ENCODE measurements at regions not wholly inside any gene's neighbourhood (a gene's known extent, or its start where the extent isn't known, plus 50 kb on each side); places are given as distances from the start of the nearest gene placed in this dataset.

- TF ChIP-seq, protein P1, sequence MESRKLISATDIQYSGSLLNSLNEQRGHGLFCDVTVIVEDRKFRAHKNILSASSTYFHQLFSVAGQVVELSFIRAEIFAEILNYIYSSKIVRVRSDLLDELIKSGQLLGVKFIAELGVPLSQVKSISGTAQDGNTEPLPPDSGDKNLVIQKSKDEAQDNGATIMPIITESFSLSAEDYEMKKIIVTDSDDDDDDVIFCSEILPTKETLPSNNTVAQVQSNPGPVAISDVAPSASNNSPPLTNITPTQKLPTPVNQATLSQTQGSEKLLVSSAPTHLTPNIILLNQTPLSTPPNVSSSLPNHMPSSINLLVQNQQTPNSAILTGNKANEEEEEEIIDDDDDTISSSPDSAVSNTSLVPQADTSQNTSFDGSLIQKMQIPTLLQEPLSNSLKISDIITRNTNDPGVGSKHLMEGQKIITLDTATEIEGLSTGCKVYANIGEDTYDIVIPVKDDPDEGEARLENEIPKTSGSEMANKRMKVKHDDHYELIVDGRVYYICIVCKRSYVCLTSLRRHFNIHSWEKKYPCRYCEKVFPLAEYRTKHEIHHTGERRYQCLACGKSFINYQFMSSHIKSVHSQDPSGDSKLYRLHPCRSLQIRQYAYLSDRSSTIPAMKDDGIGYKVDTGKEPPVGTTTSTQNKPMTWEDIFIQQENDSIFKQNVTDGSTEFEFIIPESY (IDR thresholded peaks at IDR 0.05; ENCODE audit: extremely low read depth, insufficient replicate concordance, low read length), result no peak
- TF ChIP-seq, protein P2, sequence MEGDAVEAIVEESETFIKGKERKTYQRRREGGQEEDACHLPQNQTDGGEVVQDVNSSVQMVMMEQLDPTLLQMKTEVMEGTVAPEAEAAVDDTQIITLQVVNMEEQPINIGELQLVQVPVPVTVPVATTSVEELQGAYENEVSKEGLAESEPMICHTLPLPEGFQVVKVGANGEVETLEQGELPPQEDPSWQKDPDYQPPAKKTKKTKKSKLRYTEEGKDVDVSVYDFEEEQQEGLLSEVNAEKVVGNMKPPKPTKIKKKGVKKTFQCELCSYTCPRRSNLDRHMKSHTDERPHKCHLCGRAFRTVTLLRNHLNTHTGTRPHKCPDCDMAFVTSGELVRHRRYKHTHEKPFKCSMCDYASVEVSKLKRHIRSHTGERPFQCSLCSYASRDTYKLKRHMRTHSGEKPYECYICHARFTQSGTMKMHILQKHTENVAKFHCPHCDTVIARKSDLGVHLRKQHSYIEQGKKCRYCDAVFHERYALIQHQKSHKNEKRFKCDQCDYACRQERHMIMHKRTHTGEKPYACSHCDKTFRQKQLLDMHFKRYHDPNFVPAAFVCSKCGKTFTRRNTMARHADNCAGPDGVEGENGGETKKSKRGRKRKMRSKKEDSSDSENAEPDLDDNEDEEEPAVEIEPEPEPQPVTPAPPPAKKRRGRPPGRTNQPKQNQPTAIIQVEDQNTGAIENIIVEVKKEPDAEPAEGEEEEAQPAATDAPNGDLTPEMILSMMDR (IDR thresholded peaks at IDR 0.05 in 2 of 3, conservative IDR thresholded peaks at IDR 0.05 in 1 of 3; ENCODE audit: borderline replicate concordance in 1 of 3, insufficient read depth in 1 of 3, low read depth in 2 of 3, low read length in 2 of 3), result no peak
- TF ChIP-seq YY1 (IDR thresholded peaks at IDR 0.05; ENCODE audit: extremely low read depth, insufficient replicate concordance, low read depth, low read length), result no peak
- no peak for TF ChIP-seq CEBPB (IDR thresholded peaks at IDR 0.05; ENCODE audit: low read depth)
- no peak for TF ChIP-seq ZNF274 (IDR thresholded peaks at IDR 0.05; ENCODE audit: low read depth, low read length)
- no peak for TF ChIP-seq MAX (IDR thresholded peaks at IDR 0.05)
- no peak for TF ChIP-seq ZFX (IDR thresholded peaks at IDR 0.05)
- no peak for TF ChIP-seq EGR1 (IDR thresholded peaks at IDR 0.05; ENCODE audit: low read depth)
- no peak for TF ChIP-seq POLR2AphosphoS5 (IDR thresholded peaks at IDR 0.05; ENCODE audit: low read depth, low read length)
- no peak for TF ChIP-seq POLR2A (IDR thresholded peaks at IDR 0.05; ENCODE audit: borderline replicate concordance, extremely low read depth, insufficient read depth, insufficient read length)
- TF ChIP-seq EZH2 (IDR thresholded peaks at IDR 0.05), result no peak
- TF ChIP-seq SP1 (IDR thresholded peaks at IDR 0.05; ENCODE audit: low read depth), result no peak
Observed at GRCh38 chr18:2164644-2165550, 406.4 kb downstream of the METTL4 start.
